ENCODE measurements at regions not wholly inside any gene's neighbourhood (a gene's known extent, or its start where the extent isn't known, plus 50 kb on each side); places are given as distances from the start of the nearest gene placed in this dataset.

- TF ChIP-seq CTCF (IDR thresholded peaks at IDR 0.05): no peak
- TF ChIP-seq POLR2A (IDR thresholded peaks at IDR 0.05): no peak
Measured at GRCh38 chr1:57520743-57521515, 97.1 kb upstream of the DAB1 start.

Measured in Peyer's patch (tissue), 4 donors.